ENCODE measurements at regions not wholly inside any gene's neighbourhood (a gene's known extent, or its start where the extent isn't known, plus 50 kb on each side); places are given as distances from the start of the nearest gene placed in this dataset.

GRCh38 chr5:35360671-35361070 is 130.4 kb upstream of the PRLR start:
- Histone ChIP-seq H3K18ac (ENCODE audit: low read length) (peak overlapping the region; percentile 52), H4K91ac (ENCODE audit: low read depth, low read length, poor library complexity) (no peak overlapping the region), H4K8ac (ENCODE audit: low read depth, low read length) (no peak overlapping the region), H3K4me3 (ENCODE audit: low read length in 2 of 2) (no peak overlapping the region), H3K9me3 (replicated peaks in 1 of 2; ENCODE audit: control insufficient read depth in 2 of 2, insufficient read depth in 1 of 2, low read depth in 1 of 2, low read length in 2 of 2) (no peaks in the 10 kb centered on the region), H3K4me2 (ENCODE audit: insufficient read depth, low read length, poor library complexity, severe bottlenecking) (no peak overlapping the region), H2AFZ (ENCODE audit: low read length) (no peak overlapping the region), H3K9ac (ENCODE audit: low read depth, low read length, poor library complexity) (no peak overlapping the region), H3K23ac (ENCODE audit: low read depth, low read length, poor library complexity) (no peak overlapping the region), H3K79me1 (ENCODE audit: low read depth, low read length) (no peaks in the 10 kb centered on the region), H3K14ac (ENCODE audit: low read length) (no peak overlapping the region), H2AK5ac (ENCODE audit: low read depth, low read length) (no peak overlapping the region), H2BK120ac (ENCODE audit: low read depth, low read length) (no peak overlapping the region), H3K4ac (ENCODE audit: low read length) (no peak overlapping the region), H3K27me3 (ENCODE audit: control insufficient read depth in 3 of 3, insufficient read depth in 3 of 3, low read depth in 1 of 3, low read length in 3 of 3) (no peaks in the 10 kb centered on the region), H2BK15ac (ENCODE audit: low read length) (no peak overlapping the region), H3K27ac (replicated peaks; ENCODE audit: low read length) (no peak overlapping the region), H2BK12ac (ENCODE audit: low read length) (no peak overlapping the region), H2BK5ac (ENCODE audit: low read length) (no peak overlapping the region), H3K36me3 (replicated peaks in 1 of 2; ENCODE audit: control insufficient read depth in 2 of 2, insufficient read depth in 2 of 2, low read length in 2 of 2) (no peaks in the 10 kb centered on the region), H3K4me1 (ENCODE audit: control insufficient read depth in 2 of 2, insufficient read depth in 1 of 2, low read depth in 1 of 2, low read length in 2 of 2) (no peaks in the 10 kb centered on the region)
- WGBS, 2 donors (ENCODE audit: extremely low coverage in 2 of 2, insufficient read length in 2 of 2, insufficient replicate concordance in 1 of 2), result no CpG with 5 or more reads among the region's 3 CpGs
- DNase-seq (ENCODE audit: low spot score), result no peak

DNA sequence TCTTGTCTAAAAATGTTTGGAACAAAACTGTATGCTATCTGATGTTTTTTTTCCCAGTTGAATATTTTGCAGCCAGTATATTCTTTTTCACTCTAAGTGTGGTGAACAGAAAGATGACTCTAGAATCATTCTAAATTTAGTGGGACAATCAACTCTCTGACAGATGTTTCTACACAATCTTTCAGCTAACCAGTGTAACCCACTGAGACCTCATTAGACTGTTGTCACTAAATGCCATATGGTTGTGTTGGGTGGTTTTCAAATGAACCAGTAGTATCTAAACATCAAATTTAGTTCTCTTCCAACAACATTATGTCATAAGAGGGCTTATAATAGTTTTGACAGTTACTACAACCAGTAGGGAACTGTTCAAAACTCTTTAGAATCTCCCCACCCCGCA is 129.6 kb upstream of the PRLR start:
- Histone ChIP-seq H3K14ac (ENCODE audit: low read length) (no peak overlapping the region), H3K79me1 (ENCODE audit: low read depth, low read length) (no peaks in the 10 kb centered on the region), H3K4me2 (ENCODE audit: insufficient read depth, low read length, poor library complexity, severe bottlenecking) (no peak overlapping the region), H3K4me3 (ENCODE audit: low read length in 2 of 2) (no peak overlapping the region), H2BK12ac (ENCODE audit: low read length) (no peak overlapping the region), H2AK5ac (ENCODE audit: low read depth, low read length) (no peak overlapping the region), H4K91ac (ENCODE audit: low read depth, low read length, poor library complexity) (no peak overlapping the region), H4K8ac (ENCODE audit: low read depth, low read length) (no peak overlapping the region), H3K36me3 (replicated peaks in 1 of 2; ENCODE audit: control insufficient read depth in 2 of 2, insufficient read depth in 2 of 2, low read length in 2 of 2) (no peaks in the 10 kb centered on the region), H2AFZ (ENCODE audit: low read length) (no peak overlapping the region), H3K27ac (replicated peaks; ENCODE audit: low read length) (no peak overlapping the region), H3K23ac (ENCODE audit: low read depth, low read length, poor library complexity) (no peak overlapping the region), H3K9ac (ENCODE audit: low read depth, low read length, poor library complexity) (no peak overlapping the region), H2BK5ac (ENCODE audit: low read length) (no peak overlapping the region), H3K4me1 (ENCODE audit: control insufficient read depth in 2 of 2, insufficient read depth in 1 of 2, low read depth in 1 of 2, low read length in 2 of 2) (no peaks in the 10 kb centered on the region), H2BK120ac (ENCODE audit: low read depth, low read length) (no peak overlapping the region), H3K4ac (ENCODE audit: low read length) (no peak overlapping the region), H3K9me3 (replicated peaks in 1 of 2; ENCODE audit: control insufficient read depth in 2 of 2, insufficient read depth in 1 of 2, low read depth in 1 of 2, low read length in 2 of 2) (no peaks in the 10 kb centered on the region), H3K27me3 (ENCODE audit: control insufficient read depth in 3 of 3, insufficient read depth in 3 of 3, low read depth in 1 of 3, low read length in 3 of 3) (no peaks in the 10 kb centered on the region), H2BK15ac (ENCODE audit: low read length) (no peak overlapping the region), H3K18ac (ENCODE audit: low read length) (no peak overlapping the region)
- no CpG with 5 or more reads among the region's 1 CpG for WGBS, 2 donors (ENCODE audit: extremely low coverage in 2 of 2, insufficient read length in 2 of 2, insufficient replicate concordance in 1 of 2)
- DNase-seq (ENCODE audit: low spot score), result no peak

DNA sequence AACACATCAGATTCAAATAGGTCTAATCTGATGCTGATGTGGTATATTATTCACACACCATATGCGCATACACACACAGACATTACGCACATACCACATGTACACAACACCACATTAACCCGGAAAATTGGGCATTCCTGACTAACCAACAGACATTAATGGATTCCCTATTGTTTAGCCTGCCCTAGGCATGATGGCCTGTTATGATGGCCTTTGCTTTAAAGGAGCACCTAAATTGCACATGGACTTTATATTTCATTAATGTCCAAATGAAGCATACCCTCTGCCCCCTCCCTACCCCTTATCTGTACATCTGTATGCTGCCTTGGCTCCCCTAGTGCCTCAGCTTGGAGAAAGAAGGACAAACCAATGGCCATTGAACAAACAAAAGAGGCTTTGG is 127.7 kb upstream of the PRLR start:
- no peaks in the 10 kb centered on the region for H3K27me3 ChIP-seq (ENCODE audit: control insufficient read depth in 3 of 3, insufficient read depth in 3 of 3, low read depth in 1 of 3, low read length in 3 of 3)
- H3K4me1 ChIP-seq (ENCODE audit: control insufficient read depth in 2 of 2, insufficient read depth in 1 of 2, low read depth in 1 of 2, low read length in 2 of 2), result no peaks in the 10 kb centered on the region
- H3K36me3 ChIP-seq (replicated peaks in 1 of 2; ENCODE audit: control insufficient read depth in 2 of 2, insufficient read depth in 2 of 2, low read length in 2 of 2), result no peaks in the 10 kb centered on the region
- no peaks in the 10 kb centered on the region for H3K9me3 ChIP-seq (replicated peaks in 1 of 2; ENCODE audit: control insufficient read depth in 2 of 2, insufficient read depth in 1 of 2, low read depth in 1 of 2, low read length in 2 of 2)
- no peaks in the 10 kb centered on the region for H3K79me1 ChIP-seq (ENCODE audit: low read depth, low read length)
- no peak overlapping the region for H3K4ac ChIP-seq (ENCODE audit: low read length)
- no peak overlapping the region for H4K91ac ChIP-seq (ENCODE audit: low read depth, low read length, poor library complexity)
- no peak overlapping the region for H2AK5ac ChIP-seq (ENCODE audit: low read depth, low read length)
- H3K4me3 ChIP-seq (ENCODE audit: low read length in 2 of 2), result no peak overlapping the region
- no peak overlapping the region for H2AFZ ChIP-seq (ENCODE audit: low read length)
- no peak overlapping the region for H3K4me2 ChIP-seq (ENCODE audit: insufficient read depth, low read length, poor library complexity, severe bottlenecking)
- H3K9ac ChIP-seq (ENCODE audit: low read depth, low read length, poor library complexity), result no peak overlapping the region
- DNase-seq (ENCODE audit: low spot score), result no peak
- H3K23ac ChIP-seq (ENCODE audit: low read depth, low read length, poor library complexity), result no peak overlapping the region
- H2BK15ac ChIP-seq (ENCODE audit: low read length), result no peak overlapping the region
- no peak overlapping the region for H2BK120ac ChIP-seq (ENCODE audit: low read depth, low read length)
- WGBS, 2 donors (ENCODE audit: extremely low coverage in 2 of 2, insufficient read length in 2 of 2, insufficient replicate concordance in 1 of 2), result no CpG with 5 or more reads among the region's 3 CpGs
- H2BK5ac ChIP-seq (ENCODE audit: low read length), result no peak overlapping the region
- H3K27ac ChIP-seq (replicated peaks; ENCODE audit: low read length), result no peak overlapping the region
- H3K14ac ChIP-seq (ENCODE audit: low read length), result no peak overlapping the region
- H4K8ac ChIP-seq (ENCODE audit: low read depth, low read length), result no peak overlapping the region
- no peak overlapping the region for H2BK12ac ChIP-seq (ENCODE audit: low read length)
- no peak overlapping the region for H3K18ac ChIP-seq (ENCODE audit: low read length)

GRCh38 chr5:35356725-35357124 is 126.4 kb upstream of the PRLR start:
- no peak overlapping the region for H3K18ac ChIP-seq (ENCODE audit: low read length)

More at GRCh38 chr5:35356725-35357124, 126.4 kb upstream of the PRLR start:
- H3K4me1 ChIP-seq (ENCODE audit: control insufficient read depth in 2 of 2, insufficient read depth in 1 of 2, low read depth in 1 of 2, low read length in 2 of 2), result no peaks in the 10 kb centered on the region
- no peak overlapping the region for H3K14ac ChIP-seq (ENCODE audit: low read length)
- H4K91ac ChIP-seq (ENCODE audit: low read depth, low read length, poor library complexity), result no peak overlapping the region
- H3K36me3 ChIP-seq (replicated peaks in 1 of 2; ENCODE audit: control insufficient read depth in 2 of 2, insufficient read depth in 2 of 2, low read length in 2 of 2), result no peaks in the 10 kb centered on the region
- no peak overlapping the region for H2BK15ac ChIP-seq (ENCODE audit: low read length)
- H3K9ac ChIP-seq (ENCODE audit: low read depth, low read length, poor library complexity), result no peak overlapping the region
- H2BK12ac ChIP-seq (ENCODE audit: low read length), result no peak overlapping the region
- WGBS, 2 donors (ENCODE audit: extremely low coverage in 2 of 2, insufficient read length in 2 of 2, insufficient replicate concordance in 1 of 2), result 100% methylated on average over 2 of the region's 4 CpGs; no CpG with 5 or more reads in 1 of the 2 donors
- no peaks in the 10 kb centered on the region for H3K9me3 ChIP-seq (replicated peaks in 1 of 2; ENCODE audit: control insufficient read depth in 2 of 2, insufficient read depth in 1 of 2, low read depth in 1 of 2, low read length in 2 of 2)
- no peaks in the 10 kb centered on the region for H3K79me1 ChIP-seq (ENCODE audit: low read depth, low read length)
- H2AFZ ChIP-seq (ENCODE audit: low read length), result no peak overlapping the region
- no peak overlapping the region for H4K8ac ChIP-seq (ENCODE audit: low read depth, low read length)
- H3K4ac ChIP-seq (ENCODE audit: low read length), result no peak overlapping the region
- H3K27me3 ChIP-seq (ENCODE audit: control insufficient read depth in 3 of 3, insufficient read depth in 3 of 3, low read depth in 1 of 3, low read length in 3 of 3), result no peaks in the 10 kb centered on the region
- H3K4me3 ChIP-seq (ENCODE audit: low read length in 2 of 2), result no peak overlapping the region
- DNase-seq (ENCODE audit: low spot score), result no peak
- no peak overlapping the region for H3K23ac ChIP-seq (ENCODE audit: low read depth, low read length, poor library complexity)
- H2AK5ac ChIP-seq (ENCODE audit: low read depth, low read length), result no peak overlapping the region
- H2BK120ac ChIP-seq (ENCODE audit: low read depth, low read length), result no peak overlapping the region
- no peak overlapping the region for H3K27ac ChIP-seq (replicated peaks; ENCODE audit: low read length)
- H3K4me2 ChIP-seq (ENCODE audit: insufficient read depth, low read length, poor library complexity, severe bottlenecking), result no peak overlapping the region
- no peak overlapping the region for H2BK5ac ChIP-seq (ENCODE audit: low read length)

Data from neuronal stem cell (in vitro differentiated cells).